IMR-90 (cell line): ENCODE measurements at regions not wholly inside any gene's neighbourhood (a gene's known extent, or its start where the extent isn't known, plus 50 kb on each side); places are given as distances from the start of the nearest gene placed in this dataset.

Experiments
- ATAC-seq: fragments of 200-7000 bp; cut with Tn5 transposase; 2 replicates; pipeline ENCODE4 v1.9.1; 2020; ENCODE audit warnings: low read depth, mild to moderate bottlenecking, moderate library complexity
- BruUV-seq: library from RNA; stranded (reverse); fragments of 400-500 nt; replicated peaks from 2 replicates; lab custom pipeline; 2021; lab: Mats Ljungman, UMichigan
- CTCF ChIA-PET: fragments of 300-600 bp; formaldehyde crosslinking; extraction: SDS; loops from one replicate; lab custom pipeline; 2021; ENCODE audit warnings: antibody characterized with exemption; lab: Yijun Ruan, JAX
- POLR2A ChIA-PET: fragments of 300-600 bp; sonication (Branson Sonifier 250); formaldehyde crosslinking; loops from one replicate; lab custom pipeline; 2022; ENCODE audit warnings: antibody characterized with exemption; ENCODE audit not compliant: unreplicated experiment; lab: Charles Lee
- DNase-seq: peaks from one replicate; pipeline ENCODE4 v3.0.0; 2013
- H2AFZ ChIP-seq: replicated peaks from 2 replicates; pipeline ENCODE3; 2013; ENCODE audit warnings: low read length, mild to moderate bottlenecking; ENCODE audit not compliant: poor library complexity
- H2AK5ac ChIP-seq: 2 replicates; pipeline ENCODE4 v1.6.1; 2013; ENCODE audit warnings: low read depth, low read length, inconsistent platforms
- H2AK9ac ChIP-seq: replicated peaks from 2 replicates; pipeline ENCODE3; 2013; ENCODE audit warnings: mild to moderate bottlenecking, low read depth, low read length, moderate library complexity; ENCODE audit not compliant: poor library complexity
- H2BK120ac ChIP-seq: 2 replicates; pipeline ENCODE4 v1.6.1; 2013; ENCODE audit warnings: low read depth, low read length, inconsistent platforms
- H2BK15ac ChIP-seq: 3 replicates; pipeline ENCODE4 v1.6.1; 2013; ENCODE audit warnings: low read depth, low read length, inconsistent platforms
- H2BK20ac ChIP-seq: 2 replicates; pipeline ENCODE4 v1.6.1; 2013; ENCODE audit warnings: low read depth, mild to moderate bottlenecking, inconsistent platforms, low read length, moderate library complexity
- H2BK5ac ChIP-seq: 2 replicates; pipeline ENCODE4 v1.6.1; 2013; ENCODE audit warnings: mild to moderate bottlenecking, low read depth, low read length, inconsistent platforms; ENCODE audit not compliant: poor library complexity, severe bottlenecking
- H3K14ac ChIP-seq: replicated peaks from 2 replicates; pipeline ENCODE4 v1.6.1; 2013; ENCODE audit warnings: low read depth, low read length, inconsistent platforms
- H3K18ac ChIP-seq: 2 replicates; pipeline ENCODE4 v1.6.1; 2013; ENCODE audit warnings: low read depth, low read length, control low read depth
- H3K23ac ChIP-seq: 2 replicates; pipeline ENCODE4 v1.6.1; 2013; ENCODE audit warnings: low read depth, low read length, inconsistent platforms
- H3K27ac ChIP-seq: 2 replicates; pipeline ENCODE4 v1.5.1; 2013; ENCODE audit warnings: mild to moderate bottlenecking, control low read depth, low read length; ENCODE audit not compliant: insufficient read depth
- H3K27me3 ChIP-seq: 2 replicates; pipeline ENCODE4 v1.6.1; 2013; ENCODE audit warnings: low read length; ENCODE audit not compliant: control insufficient read depth, insufficient read depth
- H3K36me3 ChIP-seq: 2 replicates; pipeline ENCODE4 v1.6.1; 2013; ENCODE audit warnings: low read length, mixed read lengths; ENCODE audit not compliant: control insufficient read depth, insufficient read depth
- H3K4ac ChIP-seq: 2 replicates; pipeline ENCODE4 v1.6.1; 2013; ENCODE audit warnings: low read depth, low read length, inconsistent platforms
- H3K4me1 ChIP-seq: 2 replicates; pipeline ENCODE4 v1.6.1; 2013; ENCODE audit warnings: low read length, mixed read lengths; ENCODE audit not compliant: control insufficient read depth, insufficient read depth
- H3K4me2 ChIP-seq: 2 replicates; pipeline ENCODE4 v1.6.1; 2013; ENCODE audit warnings: low read depth, mild to moderate bottlenecking, control low read depth, low read length, moderate library complexity
- H3K4me3 ChIP-seq: 2 replicates; pipeline ENCODE4 v1.5.1; 2013; ENCODE audit warnings: low read depth, mild to moderate bottlenecking, control low read depth, low read length, moderate library complexity; ENCODE audit not compliant: insufficient read depth
- H3K56ac ChIP-seq: 2 replicates; pipeline ENCODE4 v1.6.1; 2013; ENCODE audit warnings: low read length, inconsistent platforms; ENCODE audit not compliant: insufficient read depth; ENCODE audit errors: extremely low read depth
- H3K79me1 ChIP-seq, 2 experiments: 2 replicates each; pipeline ENCODE4 v1.6.1; 2013; ENCODE audit warnings: low read length in 2 of 2, inconsistent platforms in 1 of 2, low read depth in 1 of 2
- H3K9ac ChIP-seq: 2 replicates; pipeline ENCODE4 v1.6.1; 2013; ENCODE audit warnings: low read depth, low read length, control low read depth
- H3K9me1 ChIP-seq: 2 replicates; pipeline ENCODE4 v1.6.1; 2013; ENCODE audit warnings: low read length, inconsistent platforms; ENCODE audit not compliant: insufficient read depth
- H3K9me3 ChIP-seq: 2 replicates; pipeline ENCODE4 v1.6.1; 2013; ENCODE audit warnings: low read length; ENCODE audit not compliant: control insufficient read depth, insufficient read depth
- H4K20me1 ChIP-seq: 2 replicates; pipeline ENCODE4 v1.6.1; 2013; ENCODE audit warnings: low read length, inconsistent platforms; ENCODE audit not compliant: insufficient read depth
- H4K5ac ChIP-seq: 2 replicates; pipeline ENCODE4 v1.6.1; 2013; ENCODE audit warnings: mild to moderate bottlenecking, low read depth, low read length, control low read depth
- H4K8ac ChIP-seq, 2 experiments: 2 replicates each; pipeline ENCODE4 v1.6.1; 2013; ENCODE audit warnings: low read depth in 2 of 2, low read length in 2 of 2, control low read depth in 1 of 2, inconsistent platforms in 1 of 2
- H4K91ac ChIP-seq: 2 replicates; pipeline ENCODE4 v1.6.1; 2013; ENCODE audit warnings: low read depth, low read length, inconsistent platforms; ENCODE audit not compliant: insufficient read depth
- CHD1 ChIP-seq: IDR thresholded peaks from 2 replicates; pipeline ENCODE4 v1.6.1; 2012; ENCODE audit warnings: low read depth, low read length, improper control_type of control experiment
- MAZ ChIP-seq: IDR thresholded peaks from 2 replicates; pipeline ENCODE4 v1.6.1; 2012; ENCODE audit warnings: low read depth, mild to moderate bottlenecking, low read length, improper control_type of control experiment, moderate library complexity, borderline replicate concordance
- NFE2L2 ChIP-seq: fragments of 150-350 bp; IDR thresholded peaks from 2 replicates; pipeline ENCODE4 v1.6.1; 2016; ENCODE audit warnings: low read depth, mild to moderate bottlenecking, low read length
- RCOR1 ChIP-seq: IDR thresholded peaks from 2 replicates; pipeline ENCODE4 v1.6.1; 2012; ENCODE audit warnings: mild to moderate bottlenecking, low read length, improper control_type of control experiment; ENCODE audit not compliant: insufficient replicate concordance
- SMC3 ChIP-seq: fragments of 150-350 bp; IDR thresholded peaks from 2 replicates; pipeline ENCODE4 v1.6.1; 2016; ENCODE audit warnings: low read depth, mild to moderate bottlenecking, antibody characterized with exemption, low read length, moderate library complexity
- WGBS, 2 experiments: methylation state at CpG; one replicate each; pipeline versions ENCODE4 v1.1.5 to v1.1.7; 2013; ENCODE audit warnings: missing lambda C conversion rate in 2 of 2; ENCODE audit not compliant: insufficient read length in 1 of 2; ENCODE audit errors: extremely low coverage in 2 of 2; 5-methylcytosine and 5-hydroxymethylcytosine counted together
- dilution Hi-C: fragments of 300-500 bp; cut with HindIII; formaldehyde crosslinking; loops from one replicate; pipeline ENCODE4 v1.14.3; 2018; ENCODE audit warnings: low sequenced_read_pairs; ENCODE audit not compliant: unreplicated experiment
- in situ Hi-C: fragments of 300-500 bp; cut with MboI; formaldehyde crosslinking; loops from 3 replicates; pipeline ENCODE4 v1.14.3; 2019; ENCODE audit warnings: low sequenced_read_pairs, inconsistent platforms, mixed read lengths
- intact Hi-C: fragments of 100-400 bp; cut with micrococcal nuclease; formaldehyde crosslinking; loops from 2 replicates; pipeline ENCODE4 v1.10.0; 2022
- TF ChIP-seq, protein P1 (sequence below): conservative IDR thresholded peaks from 2 replicates; pipeline ENCODE4 v1.5.1; 2012; ENCODE audit warnings: mild to moderate bottlenecking, low read depth, low read length, improper control_type of control experiment

DNA sequence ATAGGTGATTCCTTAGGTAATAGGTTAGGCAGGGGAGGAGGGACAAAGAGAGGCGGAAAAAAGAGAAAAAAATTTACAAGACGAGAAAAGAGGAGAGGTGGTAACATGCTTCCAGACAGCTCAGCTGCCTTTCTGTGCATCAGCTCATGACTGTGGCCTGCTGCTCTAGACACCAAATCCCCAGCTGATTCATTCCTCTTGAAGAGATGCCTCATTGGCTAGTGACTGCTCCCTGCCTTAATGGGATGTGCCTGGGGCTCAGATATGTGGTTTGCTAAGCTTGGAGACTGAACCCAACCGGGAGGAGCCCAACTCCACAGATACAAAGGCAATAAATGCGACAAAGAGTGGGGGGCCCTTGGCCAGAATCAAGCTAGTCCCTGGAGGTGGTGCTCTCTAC lies 105.9 kb upstream of the FAM20A start:
- no peak overlapping the region for H3K56ac ChIP-seq
- H2AFZ ChIP-seq = no peak overlapping the region
- H3K18ac ChIP-seq = no peak overlapping the region
- H3K27me3 ChIP-seq = no peaks in the 10 kb centered on the region
- H4K91ac ChIP-seq = no peak overlapping the region
- no peak overlapping the region for H3K4ac ChIP-seq
- peak; percentile 56 for DNase-seq
- 64% methylated on average over 4 of the region's 4 CpGs; no CpG with 5 or more reads in 1 of the 2 experiments for WGBS, 2 experiments
- ChIA-PET CTCF (no interaction called here), POLR2A (interaction anchor here (0.6 kb wide), 1 partner anchor 674 kb away, joined by 17 read pairs; no protein-coding TSS in a partner anchor)
- H4K8ac ChIP-seq = no peak overlapping the region
- H3K9ac ChIP-seq = no peak overlapping the region; the same call in 1 of the 2 replicates
- intact Hi-C loops = no loop called here
- no peak overlapping the region for H3K4me2 ChIP-seq
- dilution Hi-C loops = no loop called here
- 0 out of 2 replicates have a peak overlapping the region, but pooled peaks have one; percentile 26 for H2BK120ac ChIP-seq
- H3K27ac ChIP-seq = no peak overlapping the region
- BruUV-seq = no TSS peak
- no peak overlapping the region for H2BK20ac ChIP-seq
- no peak overlapping the region for H2BK5ac ChIP-seq
- no peaks in the 10 kb centered on the region for H3K36me3 ChIP-seq
- H3K9me1 ChIP-seq = 0 out of 2 replicates have a peak, but pooled peaks cover 6% of the 10 kb centered on the region
- H4K5ac ChIP-seq = no peak overlapping the region
- no peak for TF ChIP-seq CHD1
- no peak for TF ChIP-seq NFE2L2
- no peak for TF ChIP-seq MAZ
- no peak for TF ChIP-seq RCOR1
- TF ChIP-seq, protein P1, sequence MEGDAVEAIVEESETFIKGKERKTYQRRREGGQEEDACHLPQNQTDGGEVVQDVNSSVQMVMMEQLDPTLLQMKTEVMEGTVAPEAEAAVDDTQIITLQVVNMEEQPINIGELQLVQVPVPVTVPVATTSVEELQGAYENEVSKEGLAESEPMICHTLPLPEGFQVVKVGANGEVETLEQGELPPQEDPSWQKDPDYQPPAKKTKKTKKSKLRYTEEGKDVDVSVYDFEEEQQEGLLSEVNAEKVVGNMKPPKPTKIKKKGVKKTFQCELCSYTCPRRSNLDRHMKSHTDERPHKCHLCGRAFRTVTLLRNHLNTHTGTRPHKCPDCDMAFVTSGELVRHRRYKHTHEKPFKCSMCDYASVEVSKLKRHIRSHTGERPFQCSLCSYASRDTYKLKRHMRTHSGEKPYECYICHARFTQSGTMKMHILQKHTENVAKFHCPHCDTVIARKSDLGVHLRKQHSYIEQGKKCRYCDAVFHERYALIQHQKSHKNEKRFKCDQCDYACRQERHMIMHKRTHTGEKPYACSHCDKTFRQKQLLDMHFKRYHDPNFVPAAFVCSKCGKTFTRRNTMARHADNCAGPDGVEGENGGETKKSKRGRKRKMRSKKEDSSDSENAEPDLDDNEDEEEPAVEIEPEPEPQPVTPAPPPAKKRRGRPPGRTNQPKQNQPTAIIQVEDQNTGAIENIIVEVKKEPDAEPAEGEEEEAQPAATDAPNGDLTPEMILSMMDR = no peak
- no peak for TF ChIP-seq SMC3
- no peaks in the 10 kb centered on the region for H3K9me3 ChIP-seq
- H3K14ac ChIP-seq = no peak overlapping the region
- H4K20me1 ChIP-seq = no peaks in the 10 kb centered on the region
- no peak overlapping the region for H2BK15ac ChIP-seq
- no peaks in the 10 kb centered on the region for H3K79me1 ChIP-seq
- H2AK5ac ChIP-seq = no peak overlapping the region
- in situ Hi-C loops = no loop called here
- peak; percentile 79 for ATAC-seq
- H3K23ac ChIP-seq = no peak overlapping the region
- no peak overlapping the region for H2AK9ac ChIP-seq
- peaks cover 7% of the 10 kb centered on the region; the same call in 1 of the 2 replicates for H3K4me1 ChIP-seq
- H3K4me3 ChIP-seq = no peak overlapping the region
